NCI-H2029 (cell line): ENCODE measurements at regions not wholly inside any gene's neighbourhood (a gene's known extent, or its start where the extent isn't known, plus 50 kb on each side); places are given as distances from the start of the nearest gene placed in this dataset.
"Not testable (repeated sequence)": the region's sequence is repeated elsewhere in the genome, so short reads cannot be mapped to it uniquely, and the experiment has no call there.

ENCODE experiments used
- DNase-seq: peaks from one replicate; lab custom pipeline; 2025; lab: John Stamatoyannopoulos, UW

DNA sequence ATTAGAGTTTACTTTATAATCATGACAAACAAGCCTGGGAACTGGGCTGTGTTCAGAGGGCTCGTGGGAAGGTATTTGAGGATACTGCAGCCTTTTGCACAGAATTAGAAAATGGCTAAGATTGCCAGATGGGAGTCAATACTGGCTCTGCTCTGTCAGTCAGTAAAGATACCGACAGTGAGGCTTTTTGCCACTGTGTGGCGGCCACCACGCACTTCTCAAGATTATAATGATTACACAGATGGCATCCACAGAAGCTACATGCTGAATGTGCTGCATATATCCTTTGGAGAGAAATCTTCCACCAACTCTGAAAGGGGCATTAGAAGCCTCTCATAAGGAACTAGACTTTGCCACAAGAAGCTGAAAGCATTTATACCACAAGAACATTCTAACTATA lies 213.4 kb upstream of the PTBP2 start:
- no peak for DNase-seq

GRCh38 chr1:96509339-96509738 lies 212.2 kb upstream of the PTBP2 start:
- peak; percentile 7 for DNase-seq

- no peak for DNase-seq
These were observed 211.6 kb upstream of the PTBP2 start for GRCh38 chr1:96509951-96510350.

GRCh38 chr1:96510391-96510790 lies 211.2 kb upstream of the PTBP2 start:
- no peak for DNase-seq

GRCh38 chr1:96510911-96511310 lies 210.7 kb upstream of the PTBP2 start:
- DNase-seq, result peak; percentile 80

DNA sequence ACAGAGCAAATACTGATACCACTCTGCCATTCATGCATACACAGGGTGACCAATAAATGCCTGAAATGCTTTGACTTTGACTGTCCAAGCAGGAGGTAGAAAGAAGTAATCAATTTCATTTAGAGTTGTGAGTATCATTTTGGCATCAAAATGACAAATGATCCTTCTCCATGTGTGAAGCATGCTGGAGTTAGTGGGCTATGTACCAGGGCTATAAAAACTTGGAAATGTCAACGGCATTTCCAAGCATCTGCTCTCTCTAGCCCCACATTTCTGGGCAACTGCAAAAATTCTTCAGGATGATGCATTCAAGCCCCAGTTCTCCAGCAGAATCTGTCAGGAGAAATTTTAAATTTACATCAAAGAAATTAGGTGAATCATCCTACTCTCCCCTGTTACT lies 208.4 kb upstream of the PTBP2 start:
- DNase-seq, result no peak

- no peak for DNase-seq
These were observed 206.2 kb upstream of the PTBP2 start for GRCh38 chr1:96515430-96515829.

GRCh38 chr1:96515925-96516324 lies 205.7 kb upstream of the PTBP2 start:
- no peak for DNase-seq

- DNase-seq, result no peak
These were observed 201.6 kb upstream of the PTBP2 start for GRCh38 chr1:96519851-96520578.

DNA sequence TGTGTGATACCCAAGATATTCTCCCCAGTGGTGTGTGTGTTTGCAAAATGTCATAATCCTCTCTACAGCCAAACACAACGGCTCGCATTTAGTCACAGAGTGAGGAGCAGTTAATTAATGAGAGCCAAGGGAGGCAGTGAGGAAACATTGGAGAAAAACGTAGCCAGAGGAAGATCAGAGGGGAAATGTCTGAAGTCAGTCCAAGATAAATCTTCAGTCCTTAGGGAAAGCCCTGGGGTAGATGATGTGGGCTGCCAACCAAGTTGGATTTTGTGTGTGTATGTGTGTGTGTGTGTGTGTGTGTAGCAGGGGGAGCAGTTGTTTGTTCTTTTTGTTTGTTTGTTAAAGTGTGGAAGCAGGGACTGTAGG lies 201.0 kb upstream of the PTBP2 start:
- no peak for DNase-seq

DNA sequence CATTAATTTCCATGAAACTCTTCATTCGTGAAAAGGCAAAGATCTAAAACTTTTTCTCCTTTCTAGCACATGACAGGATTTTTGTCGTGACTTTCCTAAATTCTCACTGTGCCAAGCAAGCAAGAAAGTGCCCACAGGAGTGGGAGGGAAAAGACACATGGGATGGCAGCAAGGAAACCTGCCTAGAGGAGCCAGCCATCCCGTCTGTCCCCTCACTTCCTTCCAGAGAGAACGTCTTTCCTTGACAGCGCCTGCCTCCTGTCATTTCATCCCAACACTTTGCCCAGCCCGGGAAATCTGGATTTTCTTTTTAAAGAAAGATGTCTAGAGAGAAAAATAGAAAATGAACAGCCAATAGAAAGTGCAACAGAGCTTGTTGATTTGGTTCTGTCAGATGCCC lies 200.6 kb upstream of the PTBP2 start:
- DNase-seq, result no peak

- no peak for DNase-seq
These were observed 199.4 kb upstream of the PTBP2 start for GRCh38 chr1:96521994-96522760.

GRCh38 chr1:96522927-96523326 lies 198.7 kb upstream of the PTBP2 start:
- no peak for DNase-seq

GRCh38 chr1:96524100-96524499 lies 197.5 kb upstream of the PTBP2 start:
- DNase-seq, result no peak

DNA sequence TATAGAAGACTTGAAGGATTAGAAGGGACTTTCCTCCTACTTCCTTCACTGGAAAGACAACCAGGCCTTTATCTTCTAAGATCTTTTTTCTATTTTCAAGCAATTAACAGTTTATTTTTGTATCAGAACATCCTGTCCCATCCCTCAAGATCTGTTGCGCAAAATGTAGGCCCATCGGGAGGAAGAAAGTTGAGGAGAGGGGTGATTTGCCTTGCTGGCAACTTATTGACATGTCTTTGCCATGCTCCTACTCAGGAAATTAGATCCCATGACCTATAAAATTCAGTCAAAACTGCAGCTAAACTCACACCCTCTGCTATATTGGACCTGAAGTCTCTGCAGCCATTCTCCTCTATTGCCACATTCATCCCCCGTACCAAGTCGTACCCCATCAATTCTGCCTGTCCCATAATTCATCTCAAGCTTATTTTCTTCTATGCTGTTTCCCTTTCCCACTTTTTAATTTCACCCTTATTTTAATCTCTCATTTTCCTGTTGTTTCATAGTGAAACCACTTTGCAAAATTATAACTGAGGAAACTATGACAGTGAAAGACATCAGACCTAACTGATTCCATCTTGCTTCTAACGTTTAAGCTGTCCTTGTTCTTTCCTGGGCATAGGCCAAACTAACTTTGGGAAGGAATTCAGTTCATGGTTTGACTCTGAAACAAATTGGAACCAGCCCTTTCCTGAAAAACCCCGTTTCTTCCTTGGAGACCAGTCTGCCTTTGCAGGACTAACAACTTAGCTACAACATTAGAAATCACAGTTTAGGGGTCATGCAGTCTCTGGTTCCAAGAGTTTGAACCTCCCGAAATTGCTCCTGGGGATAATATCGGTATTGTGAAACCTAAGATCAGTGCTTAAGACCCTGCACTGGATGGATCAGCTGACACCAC lies 195.7 kb upstream of the PTBP2 start:
- DNase-seq, result no peak

GRCh38 chr1:96528672-96529071 lies 192.9 kb upstream of the PTBP2 start:
- not testable (repeated sequence) for DNase-seq

DNA sequence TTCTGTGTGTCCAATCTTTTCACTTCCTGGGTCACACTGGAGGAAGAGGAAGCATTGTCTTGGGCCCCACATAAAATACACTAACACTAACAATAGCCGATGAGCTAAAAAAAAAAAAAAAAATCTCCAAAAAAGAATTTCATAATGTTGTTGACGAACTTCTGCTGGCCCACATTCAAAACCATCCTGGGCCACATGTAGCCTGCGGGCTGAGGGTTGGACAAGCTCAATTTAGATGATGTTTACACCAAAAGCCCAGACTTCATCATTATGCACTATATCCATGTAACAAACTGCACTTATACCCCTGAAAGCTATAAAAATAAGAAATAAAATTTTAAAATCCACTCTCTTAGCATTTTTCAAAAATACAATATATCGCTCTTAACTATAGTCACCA lies 187.8 kb upstream of the PTBP2 start:
- DNase-seq, result no peak

- DNase-seq, result no peak
These were observed 185.0 kb upstream of the PTBP2 start for GRCh38 chr1:96536581-96536980.

DNA sequence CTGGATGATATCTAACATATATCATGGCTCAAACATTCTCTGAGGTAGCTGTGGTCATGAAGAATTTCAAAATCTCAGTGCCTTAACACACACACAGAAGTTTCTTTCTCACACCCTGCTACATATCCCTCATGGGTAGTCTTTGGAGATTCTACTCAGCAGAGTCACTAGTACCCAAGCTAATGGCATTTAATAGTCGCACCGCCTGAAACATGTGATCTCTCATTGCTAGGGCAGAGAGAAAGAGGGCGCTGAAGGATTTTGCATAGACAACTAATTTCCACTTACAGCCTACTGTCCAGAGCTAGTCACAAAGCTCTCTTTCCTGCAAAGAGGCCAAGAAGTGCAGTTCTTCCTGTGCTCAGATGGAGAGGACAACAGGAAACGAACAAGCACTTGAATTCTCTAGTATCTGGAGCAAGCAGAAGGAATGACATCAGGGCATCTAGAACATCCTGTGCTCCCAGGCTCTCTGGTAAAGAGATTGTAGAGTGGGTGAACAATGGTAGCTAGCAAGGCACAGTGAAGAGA lies 183.4 kb upstream of the PTBP2 start:
- peak; percentile 88 for DNase-seq

GRCh38 chr1:96538883-96539282 lies 182.7 kb upstream of the PTBP2 start:
- no peak for DNase-seq

DNA sequence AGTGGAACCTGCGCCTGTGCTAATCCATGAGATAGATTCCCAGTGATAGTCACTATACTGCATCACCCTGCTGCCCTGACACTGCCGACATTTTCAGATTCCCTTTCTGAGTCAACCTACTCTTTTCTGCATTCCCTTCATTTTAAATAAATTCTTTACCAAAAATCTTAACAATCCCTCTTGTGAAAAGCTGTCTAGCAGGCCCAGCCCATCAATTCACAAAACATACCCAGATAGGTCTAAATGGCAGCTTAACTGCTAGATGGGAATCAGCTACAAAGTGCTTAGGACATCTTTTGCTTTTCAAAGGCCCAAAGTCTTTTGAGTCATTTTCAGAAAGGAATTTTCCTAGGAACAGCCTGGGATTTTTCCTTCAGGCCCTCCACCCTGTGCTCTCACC lies 180.1 kb upstream of the PTBP2 start:
- no peak for DNase-seq

- DNase-seq, result no peak
These were observed 177.3 kb upstream of the PTBP2 start for GRCh38 chr1:96544051-96544830.
